K562 (cell line): ENCODE measurements at regions not wholly inside any gene's neighbourhood (a gene's known extent, or its start where the extent isn't known, plus 50 kb on each side); places are given as distances from the start of the nearest gene placed in this dataset.

Source experiments
- ATAC-seq: fragments of 200-7000 bp; cut with Tn5 transposase; 3 replicates; pipeline ENCODE4 v1.9.1; 2020; ENCODE audit warnings: moderate library complexity
- BruUV-seq: library from RNA; stranded (reverse); fragments of 400-500 nt; replicated peaks from 2 replicates; lab custom pipeline; 2021; lab: Mats Ljungman, UMichigan
- CTCF ChIA-PET: fragments of 300-600 bp; formaldehyde crosslinking; extraction: SDS; loops from one replicate; lab custom pipeline; 2021; ENCODE audit warnings: low intra/inter-chr PET ratio; lab: Yijun Ruan, JAX
- POLR2A ChIA-PET: fragments of 300-600, 350-650 bp; sonication (Branson Sonifier 250); formaldehyde crosslinking; extraction: SDS; loops from one replicate; lab custom pipeline; 2021; ENCODE audit warnings: antibody characterized with exemption, inconsistent platforms; lab: Yijun Ruan, JAX
- DNase-seq, 4 experiments: peaks; one replicate each; pipeline versions ENCODE4 v3.0.0 to v3.0.0-alpha.2; 2011 to 2018; ENCODE audit warnings: low spot score in 3 of 4, mixed read lengths in 3 of 4; ENCODE audit errors: extremely low read depth in 1 of 4
- FAIRE-seq: peaks from 2 replicates; lab custom pipeline; 2011; peaks lifted over from hg19 to GRCh38; lab: Jason Lieb, UNC
- H2AFZ ChIP-seq: 2 replicates; pipeline ENCODE4 v1.6.0; 2011; ENCODE audit warnings: low read depth, low read length, control low read depth, inconsistent platforms
- H3K27ac ChIP-seq: fragments of 200-600 bp; 3 replicates; pipeline ENCODE4 v1.8.0; 2011; ENCODE audit warnings: low read depth, mild to moderate bottlenecking, control low read depth, inconsistent platforms, low read length, moderate library complexity, mixed read lengths; ENCODE audit errors: extremely low read depth
- H3K27me3 ChIP-seq, 2 experiments: fragments of 300-600 bp in 1 of 2; 2 replicates in 1 of 2; 3 replicates in 1 of 2; pipeline versions ENCODE4 v1.6.0 to v1.8.0; 2011; ENCODE audit warnings: inconsistent platforms in 2 of 2, low read length in 2 of 2, mild to moderate bottlenecking in 1 of 2, mixed read lengths in 1 of 2, moderate library complexity in 1 of 2; ENCODE audit not compliant: control insufficient read depth in 2 of 2, insufficient read depth in 2 of 2
- H3K36me3 ChIP-seq: fragments of 300-600 bp; 3 replicates; pipeline ENCODE4 v1.8.0; 2011; ENCODE audit warnings: mild to moderate bottlenecking, low read length, inconsistent platforms; ENCODE audit not compliant: control insufficient read depth, insufficient read depth
- H3K4me1 ChIP-seq, 2 experiments: fragments of 200-600 bp in 1 of 2; replicated peaks in 1 of 2; 2 replicates in 1 of 2; 3 replicates in 1 of 2; pipeline versions ENCODE4 v1.5.1 to v1.8.0; 2011; ENCODE audit warnings: inconsistent platforms in 2 of 2, low read length in 2 of 2, mild to moderate bottlenecking in 1 of 2, mixed read lengths in 1 of 2, moderate library complexity in 1 of 2; ENCODE audit not compliant: control insufficient read depth in 2 of 2, insufficient read depth in 2 of 2
- H3K4me2 ChIP-seq: 2 replicates; pipeline ENCODE4 v1.6.1; 2011; ENCODE audit warnings: low read length, control low read depth, inconsistent platforms, mixed read lengths; ENCODE audit not compliant: insufficient read depth
- H3K4me3 ChIP-seq: fragments of 200-600 bp; sonication (generic), shearing (Covaris generic); 2 replicates; pipeline ENCODE4 v1.5.1; 2016; ENCODE audit warnings: control low read depth, inconsistent platforms
- H3K79me2 ChIP-seq: fragments of 200-600 bp; 3 replicates; pipeline ENCODE4 v1.8.0; 2011; ENCODE audit warnings: low read length, inconsistent platforms; ENCODE audit not compliant: control insufficient read depth, insufficient read depth
- H3K9ac ChIP-seq, 2 experiments: 2 replicates each; pipeline versions ENCODE4 v1.6.0 to v1.6.1; 2011; ENCODE audit warnings: low read depth in 2 of 2, low read length in 2 of 2, control low read depth in 1 of 2, inconsistent platforms in 1 of 2, mild to moderate bottlenecking in 1 of 2, mixed read lengths in 1 of 2; ENCODE audit not compliant: insufficient read depth in 1 of 2
- H3K9me1 ChIP-seq: one replicate; pipeline ENCODE4 v1.6.0; 2011; ENCODE audit warnings: inconsistent platforms, mild to moderate bottlenecking, low read length, moderate library complexity; ENCODE audit not compliant: control insufficient read depth, insufficient read depth
- H3K9me3 ChIP-seq: replicated peaks from 2 replicates; pipeline ENCODE4 v1.5.1; 2011; ENCODE audit warnings: low read depth, low read length, inconsistent platforms; ENCODE audit not compliant: control insufficient read depth, insufficient read depth
- H4K20me1 ChIP-seq: replicated peaks from 2 replicates; pipeline ENCODE4 v1.6.1; 2011; ENCODE audit warnings: low read length, inconsistent platforms, mixed read lengths; ENCODE audit not compliant: control insufficient read depth, insufficient read depth
- CCAR2 ChIP-seq: fragments of 200-400 bp; formaldehyde crosslinking; IDR thresholded peaks from 2 replicates; pipeline ENCODE4 v1.6.1; 2017; ENCODE audit warnings: mild to moderate bottlenecking, low read depth, low read length
- EHMT2 ChIP-seq: fragments of 450-650 bp; IDR thresholded peaks from 2 replicates; pipeline ENCODE4 v1.6.1; 2018; ENCODE audit warnings: antibody characterized with exemption
- GABPB2 ChIP-seq: fragments of 250-450 bp; sonication (Bioruptor Pico); conservative IDR thresholded peaks from 2 replicates; pipeline ENCODE4 v1.5.1; 2021; ENCODE audit warnings: mild to moderate bottlenecking
- MEIS2 ChIP-seq: fragments of 450-650 bp; IDR thresholded peaks from 2 replicates; pipeline ENCODE4 v1.6.1; 2014; ENCODE audit warnings: mild to moderate bottlenecking; ENCODE audit not compliant: partially characterized antibody
- MXI1 ChIP-seq: IDR thresholded peaks from 2 replicates; pipeline ENCODE4 v1.6.1; 2011; ENCODE audit warnings: low read depth, mild to moderate bottlenecking, improper control_type of control experiment, low read length
- PCBP1 ChIP-seq: fragments of 200-400 bp; formaldehyde crosslinking; IDR thresholded peaks from 2 replicates; pipeline ENCODE4 v1.6.1; 2018; ENCODE audit warnings: mild to moderate bottlenecking, low read depth, low read length; ENCODE audit not compliant: poor library complexity, severe bottlenecking
- POLR2G ChIP-seq: fragments of 200-400 bp; formaldehyde crosslinking; IDR thresholded peaks from 2 replicates; pipeline ENCODE4 v1.6.1; 2017; ENCODE audit warnings: low read depth, mild to moderate bottlenecking, antibody characterized with exemption, low read length, moderate library complexity
- RFX5 ChIP-seq: IDR thresholded peaks from 2 replicates; pipeline ENCODE4 v1.6.1; 2011; ENCODE audit warnings: low read depth, mild to moderate bottlenecking, improper control_type of control experiment, low read length
- RHOXF2B ChIP-seq: fragments of 250-450 bp; sonication (Bioruptor Pico); conservative IDR thresholded peaks from 2 replicates; pipeline ENCODE4 v1.5.1; 2021
- TEAD2 ChIP-seq: fragments of 450-650 bp; IDR thresholded peaks from 2 replicates; pipeline ENCODE4 v1.6.1; 2016; ENCODE audit warnings: missing genetic modification characterization, control low read depth, missing compliant biosample characterization
- TSC22D4 ChIP-seq: fragments of 450-650 bp; IDR thresholded peaks from 2 replicates; pipeline ENCODE4 v1.6.1; 2016; ENCODE audit warnings: missing genetic modification characterization, missing biosample characterization, control low read depth
- WGBS: fragments of 100-300 bp; shearing (Covaris generic); methylation state at CpG from one replicate; pipeline ENCODE4 v1.1.6; 2016; ENCODE audit warnings: low coverage, mixed read lengths; ENCODE audit not compliant: insufficient coverage; ENCODE audit errors: missing lambda C conversion rate; 5-methylcytosine and 5-hydroxymethylcytosine counted together
- in situ Hi-C: fragments of 300-500 bp; cut with MboI; formaldehyde crosslinking; loops from 4 replicates; pipeline ENCODE4 v1.15.0; 2018; ENCODE audit warnings: inconsistent platforms, mixed read lengths
- intact Hi-C: fragments of 100-400 bp; cut with micrococcal nuclease; formaldehyde crosslinking; loops from 2 replicates; pipeline ENCODE4 v1.14.2; 2022
- TF ChIP-seq, protein P1 (sequence below): fragments of 250-450 bp; sonication (Bioruptor Pico); IDR thresholded peaks from 2 replicates; pipeline ENCODE4 v1.8.0; 2021; ENCODE audit warnings: moderate library complexity, mild to moderate bottlenecking, inconsistent platforms
- TF ChIP-seq, protein P2 (sequence below): fragments of 250-450 bp; sonication (Bioruptor Pico); IDR thresholded peaks from 2 replicates; pipeline ENCODE4 v1.4.0; 2020
- TF ChIP-seq, protein P3 (sequence below): conservative IDR thresholded peaks from 2 replicates; pipeline ENCODE4 v1.6.1; 2011; ENCODE audit warnings: low read depth, mild to moderate bottlenecking, low read length; ENCODE audit not compliant: control insufficient read depth

DNA sequence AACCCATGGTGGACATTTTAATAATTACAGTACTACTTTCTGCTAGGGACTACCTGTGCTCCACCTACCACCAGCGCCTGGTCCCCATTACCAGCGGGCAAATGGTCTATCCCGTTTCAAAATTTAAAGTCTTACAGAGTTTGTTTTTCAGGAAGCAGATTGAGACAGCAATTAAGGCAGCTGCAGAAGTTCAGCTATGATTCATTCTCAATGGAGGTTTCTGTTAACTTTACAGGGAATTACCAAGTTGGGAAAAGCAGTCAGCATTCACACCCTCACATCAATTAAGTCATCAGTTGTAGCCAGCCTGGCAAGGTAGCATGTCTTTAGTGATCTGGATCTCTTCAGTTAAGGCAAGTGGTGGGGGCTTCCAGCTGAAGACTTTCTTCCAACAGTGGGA, 410.6 kb upstream of the DAB2 start (continued):
- TF ChIP-seq TEAD2: no peak

DNA sequence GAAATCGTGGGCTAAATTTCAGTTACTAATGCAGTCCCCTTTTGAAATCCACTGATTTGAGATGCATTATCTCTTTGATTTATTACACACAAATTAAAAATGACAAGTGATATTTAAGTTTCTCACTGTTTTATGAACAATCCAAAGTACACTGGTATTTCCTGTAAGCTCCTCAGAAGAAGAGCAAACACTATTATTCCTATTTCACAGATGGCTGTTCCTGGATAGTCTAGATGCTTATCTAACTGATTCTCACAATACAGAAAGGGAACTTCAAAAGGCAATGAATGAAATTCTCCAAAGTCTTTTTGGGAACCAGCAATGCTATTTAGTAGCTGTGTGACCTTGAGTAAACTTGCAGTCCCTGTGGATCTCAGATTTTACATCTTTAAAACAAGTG, 404.7 kb upstream of the DAB2 start:
- POLR2A ChIA-PET: no interaction called here
- no peak for DNase-seq
- BruUV-seq: no TSS peak
- TF ChIP-seq TSC22D4 (tag) (no peak), GABPB2 (CRISPR knock-in tag) (no peak), PCBP1 (no peak), CCAR2 (no peak), RFX5 (no peak), EHMT2 (no peak), POLR2G (no peak), MXI1 (no peak), MEIS2 (no peak), RHOXF2B (CRISPR knock-in tag) (no peak)
- TF ChIP-seq, protein P1, sequence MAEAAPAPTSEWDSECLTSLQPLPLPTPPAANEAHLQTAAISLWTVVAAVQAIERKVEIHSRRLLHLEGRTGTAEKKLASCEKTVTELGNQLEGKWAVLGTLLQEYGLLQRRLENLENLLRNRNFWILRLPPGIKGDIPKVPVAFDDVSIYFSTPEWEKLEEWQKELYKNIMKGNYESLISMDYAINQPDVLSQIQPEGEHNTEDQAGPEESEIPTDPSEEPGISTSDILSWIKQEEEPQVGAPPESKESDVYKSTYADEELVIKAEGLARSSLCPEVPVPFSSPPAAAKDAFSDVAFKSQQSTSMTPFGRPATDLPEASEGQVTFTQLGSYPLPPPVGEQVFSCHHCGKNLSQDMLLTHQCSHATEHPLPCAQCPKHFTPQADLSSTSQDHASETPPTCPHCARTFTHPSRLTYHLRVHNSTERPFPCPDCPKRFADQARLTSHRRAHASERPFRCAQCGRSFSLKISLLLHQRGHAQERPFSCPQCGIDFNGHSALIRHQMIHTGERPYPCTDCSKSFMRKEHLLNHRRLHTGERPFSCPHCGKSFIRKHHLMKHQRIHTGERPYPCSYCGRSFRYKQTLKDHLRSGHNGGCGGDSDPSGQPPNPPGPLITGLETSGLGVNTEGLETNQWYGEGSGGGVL (CRISPR knock-in tag): no peak
- TF ChIP-seq, protein P2, sequence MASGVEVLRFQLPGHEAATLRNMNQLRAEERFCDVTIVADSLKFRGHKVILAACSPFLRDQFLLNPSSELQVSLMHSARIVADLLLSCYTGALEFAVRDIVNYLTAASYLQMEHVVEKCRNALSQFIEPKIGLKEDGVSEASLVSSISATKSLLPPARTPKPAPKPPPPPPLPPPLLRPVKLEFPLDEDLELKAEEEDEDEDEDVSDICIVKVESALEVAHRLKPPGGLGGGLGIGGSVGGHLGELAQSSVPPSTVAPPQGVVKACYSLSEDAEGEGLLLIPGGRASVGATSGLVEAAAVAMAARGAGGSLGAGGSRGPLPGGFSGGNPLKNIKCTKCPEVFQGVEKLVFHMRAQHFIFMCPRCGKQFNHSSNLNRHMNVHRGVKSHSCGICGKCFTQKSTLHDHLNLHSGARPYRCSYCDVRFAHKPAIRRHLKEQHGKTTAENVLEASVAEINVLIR (CRISPR knock-in tag): no peak
- TF ChIP-seq, protein P3, sequence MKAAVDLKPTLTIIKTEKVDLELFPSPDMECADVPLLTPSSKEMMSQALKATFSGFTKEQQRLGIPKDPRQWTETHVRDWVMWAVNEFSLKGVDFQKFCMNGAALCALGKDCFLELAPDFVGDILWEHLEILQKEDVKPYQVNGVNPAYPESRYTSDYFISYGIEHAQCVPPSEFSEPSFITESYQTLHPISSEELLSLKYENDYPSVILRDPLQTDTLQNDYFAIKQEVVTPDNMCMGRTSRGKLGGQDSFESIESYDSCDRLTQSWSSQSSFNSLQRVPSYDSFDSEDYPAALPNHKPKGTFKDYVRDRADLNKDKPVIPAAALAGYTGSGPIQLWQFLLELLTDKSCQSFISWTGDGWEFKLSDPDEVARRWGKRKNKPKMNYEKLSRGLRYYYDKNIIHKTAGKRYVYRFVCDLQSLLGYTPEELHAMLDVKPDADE: no peak
- H3K4me1 ChIP-seq: no peaks in the 10 kb centered on the region
- H3K9ac ChIP-seq: no peak overlapping the region
- no peaks in the 10 kb centered on the region for H3K9me1 ChIP-seq
- H2AFZ ChIP-seq: no peak overlapping the region
- 0% methylated on average over 1 of the region's 1 CpG for WGBS
- H3K79me2 ChIP-seq: no peaks in the 10 kb centered on the region
- no peaks in the 10 kb centered on the region for H3K36me3 ChIP-seq
- no peaks in the 10 kb centered on the region for H4K20me1 ChIP-seq
- in situ Hi-C loops (no loop called here), intact Hi-C loops (no loop called here)
- CTCF ChIA-PET: no interaction called here
- H3K9me3 ChIP-seq: no peaks in the 10 kb centered on the region
- FAIRE-seq: no peak
- H3K27me3 ChIP-seq: no peaks in the 10 kb centered on the region
- no peak overlapping the region for H3K27ac ChIP-seq
- no peak overlapping the region for H3K4me2 ChIP-seq
- ATAC-seq: no peak
- no peak overlapping the region for H3K4me3 ChIP-seq
